ENCODE measurements at regions not wholly inside any gene's neighbourhood (a gene's known extent, or its start where the extent isn't known, plus 50 kb on each side); places are given as distances from the start of the nearest gene placed in this dataset.
A peak's percentile ranks its signal among the peaks of the same experiment; 100 is the strongest.

GRCh38 chr4:135050086-135050717 lies 848.6 kb upstream of the PABPC4L start:
- H3K27me3 ChIP-seq (ENCODE audit: insufficient read depth) = no peaks in the 10 kb centered on the region
- no peaks in the 10 kb centered on the region for H3K4me1 Mint-ChIP-seq
- ATAC-seq = no peak
- no peaks in the 10 kb centered on the region for H3K79me2 ChIP-seq (replicated peaks; ENCODE audit: insufficient read depth)
- no peaks in the 10 kb centered on the region for H3K9me2 ChIP-seq (ENCODE audit: insufficient read depth)
- H3K27me3 Mint-ChIP-seq (ENCODE audit: insufficient read depth, low read depth, poor library complexity) = no peaks in the 10 kb centered on the region
- H3K4me3 Mint-ChIP-seq = no peak overlapping the region
- no peak for DNase-seq (ENCODE audit: low spot score)
- TF ChIP-seq ZNF331 (CRISPR knock-in tag; IDR thresholded peaks at IDR 0.05; ENCODE audit: low read depth) (no peak), EZH2phosphoT487 (IDR thresholded peaks at IDR 0.05; ENCODE audit: unreplicated experiment) (no peak), CTCF (conservative IDR thresholded peaks at IDR 0.05; ENCODE audit: low read depth in 2 of 2) (no peak), STAT1 (IDR thresholded peaks at IDR 0.05; ENCODE audit: unreplicated experiment) (no peak), NANOG (IDR thresholded peaks at IDR 0.05; ENCODE audit: borderline replicate concordance) (no peak), ZNF462 (CRISPR knock-in tag; IDR thresholded peaks at IDR 0.05) (no peak), POLR2AphosphoS5 (IDR thresholded peaks at IDR 0.05; ENCODE audit: low read depth) (no peak)
- no peaks in the 10 kb centered on the region for H3K36me3 ChIP-seq (ENCODE audit: insufficient read depth)
- H3K4me3 ChIP-seq = no peak overlapping the region
- H3F3A ChIP-seq (replicated peaks; ENCODE audit: low read depth) = no peaks in the 10 kb centered on the region
- no peaks in the 10 kb centered on the region for H3K36me3 Mint-ChIP-seq (ENCODE audit: low read depth)
- no peaks in the 10 kb centered on the region for H3K9me3 Mint-ChIP-seq
- peak overlapping the region; percentile 43; the same call in 1 of the 2 replicates for H2AFZ ChIP-seq
- H3K27ac Mint-ChIP-seq = peak overlapping the region; percentile 23; the same call in 1 of the 2 replicates
- no peaks in the 10 kb centered on the region for H4K20me1 ChIP-seq (replicated peaks; ENCODE audit: insufficient read depth)
- no peak overlapping the region for H3K27ac ChIP-seq (ENCODE audit: low read depth)
- no peaks in the 10 kb centered on the region for H3K4me1 ChIP-seq (ENCODE audit: insufficient read depth)
- H3K4me2 ChIP-seq = no peak overlapping the region
